Mesothelial cell of epicardium (in vitro differentiated cells): ENCODE measurements at regions not wholly inside any gene's neighbourhood (a gene's known extent, or its start where the extent isn't known, plus 50 kb on each side); places are given as distances from the start of the nearest gene placed in this dataset.
A peak's percentile ranks its signal among the peaks of the same experiment; 100 is the strongest.

Source experiments
- DNase-seq, 2 experiments: peaks; one replicate each; pipeline ENCODE4 v3.0.0; 2021; ENCODE audit warnings: low spot score in 2 of 2; ENCODE audit not compliant: unreplicated experiment in 2 of 2
- H3K27ac Mint-ChIP-seq: 2 replicates; pipeline ENCODE4 v1.8.0; 2021; ENCODE audit warnings: mixed read lengths
- H3K27me3 Mint-ChIP-seq: 2 replicates; pipeline ENCODE4 v1.8.0; 2021; ENCODE audit warnings: low read depth, mixed read lengths
- H3K36me3 Mint-ChIP-seq: 2 replicates; pipeline ENCODE4 v1.8.0; 2021; ENCODE audit warnings: mixed read lengths
- H3K4me1 Mint-ChIP-seq: 2 replicates; pipeline ENCODE4 v1.8.0; 2021; ENCODE audit warnings: mixed read lengths
- H3K4me3 Mint-ChIP-seq: 2 replicates; pipeline ENCODE4 v1.8.0; 2021; ENCODE audit warnings: mild to moderate bottlenecking, moderate library complexity, mixed read lengths
- H3K9me3 Mint-ChIP-seq: 2 replicates; pipeline ENCODE4 v1.8.0; 2021; ENCODE audit warnings: mixed read lengths
- TF ChIP-seq, protein P1 (sequence below): fragments of 200-600 bp; sonication (generic); IDR thresholded peaks from one replicate; pipeline ENCODE4 v1.5.0; 2021; ENCODE audit warnings: antibody characterized with exemption; ENCODE audit not compliant: unreplicated experiment

DNA sequence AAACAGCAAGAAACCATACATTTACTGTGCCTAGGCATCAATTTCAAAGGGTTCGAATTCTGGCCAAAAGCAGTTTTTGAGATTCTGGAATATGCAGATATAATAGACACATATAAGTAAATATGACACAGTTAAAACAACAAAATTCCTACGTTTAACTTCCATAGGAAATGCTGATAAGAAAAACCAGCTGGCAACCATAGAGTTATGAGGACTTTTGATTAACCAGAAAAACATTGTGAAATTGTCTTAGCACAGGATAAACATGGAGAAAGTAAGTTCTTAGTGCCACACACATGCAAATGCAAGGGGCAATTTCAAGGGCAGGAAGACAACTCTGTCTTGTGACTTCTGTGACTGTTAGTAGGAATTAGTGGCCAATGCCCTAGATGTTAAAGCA, 702.1 kb downstream of the TNS3 start:
- no peak for DNase-seq
- H3K36me3 Mint-ChIP-seq, result peaks cover 6% of the 10 kb centered on the region
- H3K4me3 Mint-ChIP-seq, result no peak overlapping the region
- peaks cover 26% of the 10 kb centered on the region for H3K4me1 Mint-ChIP-seq
- H3K27me3 Mint-ChIP-seq, result no peaks in the 10 kb centered on the region
- TF ChIP-seq, protein P1, sequence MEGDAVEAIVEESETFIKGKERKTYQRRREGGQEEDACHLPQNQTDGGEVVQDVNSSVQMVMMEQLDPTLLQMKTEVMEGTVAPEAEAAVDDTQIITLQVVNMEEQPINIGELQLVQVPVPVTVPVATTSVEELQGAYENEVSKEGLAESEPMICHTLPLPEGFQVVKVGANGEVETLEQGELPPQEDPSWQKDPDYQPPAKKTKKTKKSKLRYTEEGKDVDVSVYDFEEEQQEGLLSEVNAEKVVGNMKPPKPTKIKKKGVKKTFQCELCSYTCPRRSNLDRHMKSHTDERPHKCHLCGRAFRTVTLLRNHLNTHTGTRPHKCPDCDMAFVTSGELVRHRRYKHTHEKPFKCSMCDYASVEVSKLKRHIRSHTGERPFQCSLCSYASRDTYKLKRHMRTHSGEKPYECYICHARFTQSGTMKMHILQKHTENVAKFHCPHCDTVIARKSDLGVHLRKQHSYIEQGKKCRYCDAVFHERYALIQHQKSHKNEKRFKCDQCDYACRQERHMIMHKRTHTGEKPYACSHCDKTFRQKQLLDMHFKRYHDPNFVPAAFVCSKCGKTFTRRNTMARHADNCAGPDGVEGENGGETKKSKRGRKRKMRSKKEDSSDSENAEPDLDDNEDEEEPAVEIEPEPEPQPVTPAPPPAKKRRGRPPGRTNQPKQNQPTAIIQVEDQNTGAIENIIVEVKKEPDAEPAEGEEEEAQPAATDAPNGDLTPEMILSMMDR, result no peak
- peak overlapping the region; percentile 50 for H3K27ac Mint-ChIP-seq
- H3K9me3 Mint-ChIP-seq, result peaks cover 29% of the 10 kb centered on the region

DNA sequence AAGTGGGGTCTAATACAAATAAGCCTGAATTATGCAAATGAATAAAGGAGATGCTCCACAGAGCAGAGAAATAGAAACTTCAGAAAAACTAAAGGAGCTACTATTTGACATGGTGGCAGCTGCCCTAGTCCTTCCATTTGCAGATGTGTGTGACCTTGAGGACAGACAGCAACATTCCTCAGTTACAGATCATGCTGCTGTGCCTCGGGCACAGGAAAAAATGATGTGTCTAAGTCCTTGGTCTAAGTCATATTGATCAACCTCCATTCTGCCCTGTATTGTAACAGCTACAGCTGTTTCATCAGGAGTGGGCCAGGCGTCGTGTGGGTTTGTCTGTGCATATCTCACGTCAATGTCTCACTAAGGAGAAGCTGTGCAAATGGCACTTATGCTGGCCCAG, 710.4 kb downstream of the TNS3 start:
- no peaks in the 10 kb centered on the region for H3K36me3 Mint-ChIP-seq
- TF ChIP-seq, protein P1, result no peak
- no peak overlapping the region for H3K27ac Mint-ChIP-seq
- no peak overlapping the region for H3K4me3 Mint-ChIP-seq
- peaks cover 22% of the 10 kb centered on the region for H3K9me3 Mint-ChIP-seq
- H3K27me3 Mint-ChIP-seq, result no peaks in the 10 kb centered on the region
- H3K4me1 Mint-ChIP-seq, result no peaks in the 10 kb centered on the region
- DNase-seq, result no peak

DNA sequence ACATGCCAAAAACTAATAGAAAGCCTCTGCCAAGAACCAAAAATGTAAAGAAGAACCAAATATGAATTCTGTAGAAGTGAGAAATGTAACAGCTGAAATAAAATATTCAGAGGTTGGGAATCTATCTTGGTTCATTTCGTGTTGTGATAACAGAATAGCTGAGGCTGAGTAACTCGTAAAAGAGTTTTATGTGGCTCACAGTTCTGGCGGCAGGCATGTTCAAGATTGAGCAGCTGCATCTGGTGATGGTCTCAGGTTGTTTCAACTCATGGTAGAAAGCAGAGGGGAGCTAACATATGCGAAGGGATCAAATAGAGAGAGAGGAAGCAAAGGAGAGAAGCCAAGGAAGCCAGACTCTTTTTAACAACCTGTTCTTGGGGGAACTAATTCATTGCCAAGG, 717.2 kb downstream of the TNS3 start:
- TF ChIP-seq, protein P1, result no peak
- H3K4me1 Mint-ChIP-seq, result peaks cover 17% of the 10 kb centered on the region
- H3K27me3 Mint-ChIP-seq, result no peaks in the 10 kb centered on the region
- DNase-seq, result no peak
- H3K27ac Mint-ChIP-seq, result no peak overlapping the region
- no peaks in the 10 kb centered on the region for H3K36me3 Mint-ChIP-seq
- peaks cover 9% of the 10 kb centered on the region for H3K9me3 Mint-ChIP-seq
- H3K4me3 Mint-ChIP-seq, result no peak overlapping the region

DNA sequence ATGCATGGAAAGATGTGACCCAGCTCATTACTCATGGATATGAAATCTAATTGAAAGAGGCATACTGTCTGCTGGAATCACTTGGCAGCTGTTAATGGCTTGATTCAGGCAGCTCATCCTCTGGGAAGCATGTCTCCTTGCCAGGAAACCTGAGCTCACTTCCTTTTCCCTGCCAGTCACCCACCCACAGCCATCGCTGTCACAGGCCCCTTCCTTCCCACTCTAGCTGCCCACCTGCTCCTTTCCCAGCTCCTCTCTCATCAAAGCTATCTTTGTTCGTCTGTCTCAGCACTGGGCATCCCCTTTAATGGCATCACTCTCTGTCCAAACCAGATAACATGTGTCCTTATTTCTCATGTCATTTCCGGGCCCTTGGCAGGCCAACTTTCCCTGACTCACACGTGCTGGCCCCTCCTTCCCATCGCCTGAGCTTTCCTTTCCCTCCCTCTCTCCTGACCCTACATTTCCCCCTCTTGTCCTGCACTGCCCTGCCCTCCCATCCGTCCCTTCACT, 721.9 kb downstream of the TNS3 start:
- no peak for DNase-seq
- Mint-ChIP-seq H3K27ac (no peak overlapping the region), H3K36me3 (no peaks in the 10 kb centered on the region), H3K9me3 (peaks cover 11% of the 10 kb centered on the region), H3K4me1 (peaks cover 19% of the 10 kb centered on the region), H3K4me3 (no peak overlapping the region), H3K27me3 (no peaks in the 10 kb centered on the region)
- TF ChIP-seq, protein P1, result no peak

DNA sequence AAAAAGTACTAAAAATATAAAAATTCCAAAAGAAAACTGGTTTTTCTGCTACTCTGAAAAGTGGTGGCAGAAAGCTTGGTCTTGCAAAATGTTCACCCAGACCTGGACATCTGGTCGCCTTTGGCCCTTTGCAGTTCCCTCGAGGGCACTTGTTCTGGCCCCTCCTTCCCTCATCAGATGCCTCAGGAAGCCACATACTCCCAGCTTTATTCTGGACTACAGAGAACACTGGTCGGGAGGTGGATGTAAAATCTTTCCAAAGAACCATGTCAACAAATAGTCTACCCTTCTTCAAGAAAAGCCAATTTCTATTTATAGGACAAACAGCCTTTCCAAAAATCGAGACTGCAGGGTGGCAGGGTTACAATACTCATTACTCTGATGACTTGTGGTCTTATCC, 726.1 kb downstream of the TNS3 start:
- no peak for DNase-seq
- Mint-ChIP-seq H3K27ac (no peak overlapping the region), H3K27me3 (no peaks in the 10 kb centered on the region), H3K36me3 (no peaks in the 10 kb centered on the region), H3K9me3 (peaks cover 11% of the 10 kb centered on the region), H3K4me1 (peaks cover 24% of the 10 kb centered on the region), H3K4me3 (no peak overlapping the region)
- TF ChIP-seq, protein P1, result no peak

DNA sequence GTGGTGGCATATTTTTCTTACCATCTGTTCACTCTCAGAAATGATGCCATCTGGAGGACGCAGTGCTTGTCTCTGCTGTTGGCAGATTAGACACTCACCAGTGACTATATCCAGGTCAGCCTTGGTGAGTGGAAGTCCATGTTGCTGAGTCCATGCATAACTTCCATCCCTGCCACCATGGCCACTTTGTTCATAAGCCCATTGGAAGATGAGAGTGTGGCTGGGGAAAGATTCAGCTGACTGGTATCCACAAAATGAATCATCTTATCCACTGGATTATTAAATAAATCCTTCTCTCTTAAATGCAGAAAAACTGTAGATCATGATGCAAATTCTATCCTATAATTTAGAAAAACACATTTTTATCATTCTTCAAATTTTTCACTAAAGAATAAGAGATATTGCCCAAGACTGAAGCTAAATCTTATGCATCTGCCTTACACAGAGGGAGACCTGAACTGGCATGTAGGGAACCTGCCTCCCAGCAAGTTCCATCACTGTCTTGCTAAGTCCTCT, 726.9 kb downstream of the TNS3 start:
- TF ChIP-seq, protein P1, result no peak
- Mint-ChIP-seq H3K36me3 (no peaks in the 10 kb centered on the region), H3K9me3 (peaks cover 11% of the 10 kb centered on the region), H3K4me3 (no peak overlapping the region), H3K4me1 (peaks cover 24% of the 10 kb centered on the region), H3K27ac (no peak overlapping the region), H3K27me3 (no peaks in the 10 kb centered on the region)
- no peak for DNase-seq
